Retinal pigment epithelial cell (primary cell): ENCODE measurements at regions not wholly inside any gene's neighbourhood (a gene's known extent, or its start where the extent isn't known, plus 50 kb on each side); places are given as distances from the start of the nearest gene placed in this dataset.

Source experiments
- DNase-seq: peaks from one replicate; pipeline ENCODE4 v3.0.0-alpha.2; 2010; ENCODE audit warnings: low read depth
- H3K4me3 ChIP-seq: 2 replicates; pipeline ENCODE4 v1.5.1; 2011; ENCODE audit warnings: mild to moderate bottlenecking, low read length, control low read depth, moderate library complexity
- CTCF ChIP-seq: conservative IDR thresholded peaks from 2 replicates; pipeline ENCODE4 v1.5.1; 2011; ENCODE audit warnings: low read depth, low read length, control low read depth, inconsistent platforms

GRCh38 chr17:33401249-33401648, 108.2 kb upstream of the ASIC2 start:
- H3K4me3 ChIP-seq = no peak overlapping the region
- DNase-seq = no peak
- TF ChIP-seq CTCF = no peak

- TF ChIP-seq CTCF = no peak
- H3K4me3 ChIP-seq = no peak overlapping the region
- no peak for DNase-seq
These were observed 110.1 kb upstream of the ASIC2 start for GRCh38 chr17:33403194-33403593.

- no peak for TF ChIP-seq CTCF
- no peak for DNase-seq
These were observed 111.2 kb upstream of the ASIC2 start for GRCh38 chr17:33404070-33404819.

GRCh38 chr17:33416131-33416530, 123.0 kb upstream of the ASIC2 start:
- TF ChIP-seq CTCF = no peak
- no peak for DNase-seq
- H3K4me3 ChIP-seq = no peak overlapping the region

More at GRCh38 chr17:33404070-33404819, 111.2 kb upstream of the ASIC2 start:
- no peak overlapping the region for H3K4me3 ChIP-seq

GRCh38 chr17:33421933-33422332, 128.8 kb upstream of the ASIC2 start:
- DNase-seq = no peak
- no peak for TF ChIP-seq CTCF
- H3K4me3 ChIP-seq = no peak overlapping the region

GRCh38 chr17:33433581-33433980, 140.5 kb upstream of the ASIC2 start:
- H3K4me3 ChIP-seq = no peak overlapping the region
- no peak for DNase-seq
- TF ChIP-seq CTCF = no peak

GRCh38 chr17:33434841-33435240, 141.7 kb upstream of the ASIC2 start:
- H3K4me3 ChIP-seq = no peak overlapping the region
- DNase-seq = no peak
- no peak for TF ChIP-seq CTCF
